Subcutaneous abdominal adipose tissue (tissue), 5 donors: ENCODE measurements at regions not wholly inside any gene's neighbourhood (a gene's known extent, or its start where the extent isn't known, plus 50 kb on each side); places are given as distances from the start of the nearest gene placed in this dataset.

Experiments
- H3K27ac ChIP-seq: one replicate; pipeline ENCODE4 v1.7.0; 2013; ENCODE audit warnings: low read depth, mild to moderate bottlenecking, inconsistent platforms, low read length, moderate library complexity
- H3K27me3 ChIP-seq, 5 donors: one replicate each; pipeline ENCODE4 v1.7.0; 2013; ENCODE audit warnings: low read length in 5 of 5, inconsistent platforms in 1 of 5; ENCODE audit not compliant: control insufficient read depth in 5 of 5, insufficient read depth in 4 of 5
- H3K36me3 ChIP-seq, 5 donors: one replicate each; pipeline ENCODE4 v1.7.0; 2013; ENCODE audit warnings: low read length in 5 of 5; ENCODE audit not compliant: control insufficient read depth in 5 of 5, insufficient read depth in 5 of 5
- H3K4me1 ChIP-seq, 5 donors: one replicate each; pipeline ENCODE4 v1.7.0; 2013; ENCODE audit warnings: low read length in 5 of 5, mild to moderate bottlenecking in 3 of 5, moderate library complexity in 1 of 5; ENCODE audit not compliant: control insufficient read depth in 5 of 5, insufficient read depth in 5 of 5
- H3K4me3 ChIP-seq, 5 donors: one replicate each; pipeline ENCODE4 v1.7.0; 2013; ENCODE audit warnings: low read length in 5 of 5, low read depth in 1 of 5
- H3K9ac ChIP-seq, 5 donors: one replicate each; pipeline ENCODE4 v1.7.0; 2013; ENCODE audit warnings: low read length in 5 of 5, mild to moderate bottlenecking in 4 of 5, moderate library complexity in 3 of 5
- H3K9me3 ChIP-seq, 5 donors: one replicate each; pipeline ENCODE4 v1.7.0; 2013; ENCODE audit warnings: low read length in 5 of 5; ENCODE audit not compliant: control insufficient read depth in 5 of 5
- donor health status: healthy.
- donor health status: healthy.
- donor health status: healthy.
- donor health status: healthy.
- donor health status: healthy.

DNA sequence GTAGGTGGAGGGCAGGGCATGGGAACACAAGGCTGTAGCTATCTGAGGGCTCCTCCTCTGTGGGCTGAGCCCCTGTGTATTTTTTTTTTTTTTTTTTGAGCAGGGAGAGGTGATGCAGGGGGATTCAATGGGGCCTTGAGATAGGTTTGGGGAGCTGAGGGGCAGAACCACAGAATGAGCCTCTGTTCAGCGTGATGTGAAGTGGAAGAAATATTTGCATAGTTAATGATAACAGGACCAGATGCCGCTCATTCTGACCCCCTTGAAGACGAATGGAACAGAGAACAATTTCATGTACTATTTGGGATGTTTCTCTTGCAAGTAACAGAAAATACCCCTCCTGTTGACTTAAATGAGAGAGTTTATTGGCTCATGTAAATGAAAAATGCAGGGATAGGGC, 69.7 kb upstream of the EMX2 start:
- Histone ChIP-seq H3K27me3 (peaks cover 5 to 13% (median 11%) of the 10 kb centered on the region in 5 donors), H3K4me3 (no peak overlapping the region), H3K4me1 (peaks cover 0 to 22% (median 11%) of the 10 kb centered on the region in 5 donors), H3K9ac (no peak overlapping the region), H3K36me3 (no peaks in the 10 kb centered on the region), H3K9me3 (no peaks in the 10 kb centered on the region), H3K27ac (no peak overlapping the region)

DNA sequence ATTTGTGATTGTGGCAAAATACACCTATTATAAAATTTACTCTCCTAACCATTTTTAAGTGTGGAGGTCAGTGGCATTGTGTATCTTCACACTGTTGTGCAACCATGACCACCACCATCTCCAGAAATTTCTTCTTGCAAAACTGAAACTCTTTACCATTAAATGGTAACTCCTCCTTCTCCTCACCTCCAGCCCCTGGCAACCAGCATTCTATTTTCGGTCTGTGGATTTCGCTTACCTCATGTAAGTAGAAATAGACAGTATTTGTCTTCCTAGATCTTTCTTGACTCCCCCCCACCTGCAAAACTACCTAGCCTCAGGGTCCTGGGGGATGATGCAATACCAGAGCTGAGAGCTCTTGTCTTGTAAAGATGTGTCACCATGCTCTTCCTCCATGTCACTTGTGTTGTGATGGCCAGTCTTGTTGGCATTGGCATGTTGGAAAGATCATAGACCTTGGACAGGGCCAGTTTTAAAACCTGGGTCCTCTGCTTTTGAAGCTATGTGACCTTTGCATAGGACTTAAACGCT, 71.1 kb upstream of the EMX2 start:
- peaks cover 0 to 14% (median 5%) of the 10 kb centered on the region in 5 donors for H3K4me1 ChIP-seq
- H3K9me3 ChIP-seq = no peaks in the 10 kb centered on the region
- no peak overlapping the region for H3K27ac ChIP-seq
- H3K9ac ChIP-seq = no peak overlapping the region
- no peaks in the 10 kb centered on the region for H3K36me3 ChIP-seq
- no peak overlapping the region for H3K4me3 ChIP-seq
- H3K27me3 ChIP-seq = peaks cover 4 to 12% (median 8%) of the 10 kb centered on the region in 5 donors

DNA sequence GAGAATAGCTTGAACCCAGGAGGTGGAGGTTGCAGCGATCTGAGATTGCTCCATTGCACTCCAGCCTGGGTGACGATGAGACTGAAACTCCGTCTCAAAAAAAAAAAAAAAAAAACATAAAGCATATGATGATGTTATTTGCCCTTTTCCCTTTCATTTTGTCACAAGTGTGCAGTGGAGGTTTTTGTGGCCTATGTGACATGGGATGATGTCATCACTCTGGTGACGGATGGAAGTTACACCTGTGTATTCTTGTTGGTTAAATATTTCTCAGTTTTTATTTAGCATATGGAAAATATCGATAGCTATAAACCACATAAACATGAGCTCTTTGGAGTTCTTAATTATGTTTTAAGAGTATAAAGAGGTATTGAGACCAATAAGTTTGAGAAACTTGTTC, 71.8 kb upstream of the EMX2 start:
- Histone ChIP-seq H3K4me1 (peaks cover 0 to 14% (median 5%) of the 10 kb centered on the region in 5 donors), H3K27ac (no peak overlapping the region), H3K36me3 (no peaks in the 10 kb centered on the region), H3K4me3 (no peak overlapping the region), H3K9me3 (no peaks in the 10 kb centered on the region), H3K27me3 (peaks cover 4 to 12% (median 8%) of the 10 kb centered on the region in 5 donors), H3K9ac (no peak overlapping the region)

DNA sequence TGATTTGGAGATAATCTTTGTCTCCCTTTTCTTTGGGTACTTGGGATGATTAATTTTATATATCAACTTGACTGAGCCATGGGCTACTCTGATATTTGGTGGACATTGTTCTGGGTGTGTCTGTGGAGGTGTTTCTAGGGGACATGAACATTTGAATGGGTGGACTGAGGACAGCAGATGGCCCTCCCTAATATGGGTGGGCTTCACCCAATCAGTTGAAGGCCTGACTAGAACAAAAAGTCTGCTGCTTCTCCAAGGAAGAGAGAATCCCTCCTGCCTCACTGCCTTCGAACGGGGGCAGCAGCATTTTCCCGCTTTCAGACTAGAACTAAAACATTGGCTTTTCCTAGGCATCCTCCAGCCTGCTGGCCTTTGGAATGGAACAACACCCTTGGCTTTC, 73.9 kb upstream of the EMX2 start:
- Histone ChIP-seq H3K4me1 (peaks cover 0 to 14% (median 5%) of the 10 kb centered on the region in 5 donors), H3K27ac (no peak overlapping the region), H3K9me3 (peaks cover 0 to under 1% (median 0%) of the 10 kb centered on the region in 5 donors), H3K4me3 (no peak overlapping the region), H3K27me3 (peaks cover 5 to 12% (median 7%) of the 10 kb centered on the region in 5 donors), H3K9ac (no peak overlapping the region), H3K36me3 (no peaks in the 10 kb centered on the region)

DNA sequence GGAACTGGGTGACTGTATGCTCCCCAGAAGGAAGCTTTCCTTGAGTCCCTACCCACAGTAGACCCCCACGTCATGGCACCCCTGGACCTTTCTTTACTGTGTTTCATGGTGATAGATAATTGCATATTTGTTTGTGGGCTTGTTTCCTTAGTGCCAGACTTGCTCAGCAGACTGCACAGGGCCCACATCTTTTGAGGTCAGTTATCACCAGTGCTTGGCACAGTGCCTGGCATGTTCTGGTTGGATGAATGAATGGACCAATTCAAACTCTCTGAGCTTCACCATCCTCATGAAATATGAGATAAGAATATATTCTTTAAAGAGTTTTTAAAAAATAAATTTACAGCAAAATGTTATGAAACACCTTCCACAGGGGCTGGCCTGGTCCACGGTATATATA, 78.4 kb upstream of the EMX2 start:
- no peak overlapping the region for H3K9ac ChIP-seq
- H3K36me3 ChIP-seq = no peaks in the 10 kb centered on the region
- peaks cover 0 to 11% (median 4%) of the 10 kb centered on the region in 5 donors for H3K27me3 ChIP-seq
- peaks cover 0 to 8% (median 0%) of the 10 kb centered on the region in 5 donors for H3K4me1 ChIP-seq
- no peak overlapping the region for H3K27ac ChIP-seq
- no peak overlapping the region for H3K4me3 ChIP-seq
- peaks cover 0 to 7% (median 7%) of the 10 kb centered on the region in 5 donors for H3K9me3 ChIP-seq

DNA sequence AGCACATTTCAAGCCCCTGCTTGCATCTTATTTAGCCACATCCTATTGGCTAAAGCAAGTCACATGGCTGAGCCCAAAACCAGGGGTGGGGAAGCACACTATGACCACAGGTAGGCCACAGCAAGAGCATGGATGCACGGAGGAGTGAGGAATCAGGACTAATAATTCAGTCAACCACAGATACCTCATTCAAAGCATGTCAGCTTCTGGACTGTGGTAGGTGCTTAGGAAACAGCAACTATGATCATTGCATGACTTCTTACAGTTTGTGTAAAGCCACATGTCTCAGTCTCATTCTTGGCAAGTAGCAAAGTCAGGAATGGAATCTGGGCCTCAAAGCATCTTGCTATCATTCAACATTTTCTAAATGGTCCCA, 79.0 kb upstream of the EMX2 start:
- Histone ChIP-seq H3K27ac (no peak overlapping the region), H3K36me3 (no peaks in the 10 kb centered on the region), H3K27me3 (peaks cover 0 to 11% (median 5%) of the 10 kb centered on the region in 5 donors), H3K9me3 (peaks cover 0 to 7% (median 7%) of the 10 kb centered on the region in 5 donors), H3K4me1 (peaks cover 0 to 8% (median 0%) of the 10 kb centered on the region in 5 donors), H3K4me3 (no peak overlapping the region), H3K9ac (no peak overlapping the region)

DNA sequence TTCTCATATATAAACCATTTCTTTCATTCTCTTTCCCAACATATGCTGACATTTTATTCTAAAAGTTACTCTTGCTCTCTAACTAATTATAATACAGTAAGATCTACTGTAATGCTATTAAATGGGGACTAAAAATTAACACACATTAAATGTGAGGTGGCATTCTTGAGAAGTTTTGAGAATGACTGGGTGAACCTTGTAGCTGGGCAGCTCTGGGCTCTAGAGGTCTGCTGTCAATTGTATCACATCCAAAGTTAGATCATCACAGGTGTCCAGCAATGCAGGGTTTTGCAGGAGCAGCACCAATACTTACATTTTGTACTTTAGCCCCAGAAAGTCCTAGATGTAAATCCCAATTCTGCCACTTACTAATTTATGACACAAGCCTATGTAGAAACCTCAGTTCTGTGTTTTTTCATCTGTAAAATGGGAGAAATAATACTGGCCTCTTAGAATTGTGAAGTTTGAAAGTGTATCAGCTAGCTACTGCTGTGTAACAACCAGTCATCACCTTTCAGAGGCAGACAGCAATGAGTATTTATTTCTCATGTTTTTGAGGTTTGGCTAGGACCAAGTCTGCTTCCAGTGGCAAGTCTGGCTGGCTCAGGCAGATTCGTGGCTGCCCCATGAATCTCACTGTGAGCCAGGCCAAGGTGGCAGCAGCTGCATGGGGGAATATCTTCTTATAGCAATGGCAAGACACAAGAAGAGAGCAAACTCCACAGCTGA, 79.6 kb upstream of the EMX2 start:
- no peaks in the 10 kb centered on the region for H3K36me3 ChIP-seq
- H3K27me3 ChIP-seq = peaks cover 0 to 14% (median 5%) of the 10 kb centered on the region in 5 donors
- peaks cover 0 to 7% (median 7%) of the 10 kb centered on the region in 5 donors for H3K9me3 ChIP-seq
- no peak overlapping the region for H3K9ac ChIP-seq
- peaks cover 0 to 8% (median 2%) of the 10 kb centered on the region in 5 donors for H3K4me1 ChIP-seq
- H3K27ac ChIP-seq = no peak overlapping the region
- H3K4me3 ChIP-seq = no peak overlapping the region

DNA sequence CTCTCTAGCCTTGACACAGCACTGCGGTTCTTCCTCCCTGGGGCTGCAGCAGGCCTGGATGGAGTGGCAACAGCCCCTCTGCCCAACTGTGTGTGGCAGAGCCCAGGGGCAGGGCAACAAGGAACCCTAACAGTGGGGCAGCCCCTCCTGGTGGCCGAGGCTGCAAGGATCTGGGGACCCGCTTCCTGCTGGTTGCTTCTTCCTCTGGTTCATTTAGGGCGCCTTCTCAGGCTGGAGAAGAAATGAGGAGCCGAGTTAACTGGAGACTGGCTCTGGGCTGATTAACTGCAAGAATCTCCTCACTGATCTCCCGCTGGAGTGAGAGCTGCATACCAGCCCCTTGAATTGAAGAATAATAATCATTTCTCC, 80.1 kb upstream of the EMX2 start:
- peaks cover 0 to 13% (median 8%) of the 10 kb centered on the region in 5 donors for H3K4me1 ChIP-seq
- H3K9ac ChIP-seq = no peak overlapping the region
- peaks cover 0 to 7% (median 7%) of the 10 kb centered on the region in 5 donors for H3K9me3 ChIP-seq
- H3K36me3 ChIP-seq = no peaks in the 10 kb centered on the region
- H3K27ac ChIP-seq = peak overlapping the region; percentile 54
- H3K27me3 ChIP-seq = peaks cover 0 to 17% (median 6%) of the 10 kb centered on the region in 5 donors
- no peak overlapping the region for H3K4me3 ChIP-seq

DNA sequence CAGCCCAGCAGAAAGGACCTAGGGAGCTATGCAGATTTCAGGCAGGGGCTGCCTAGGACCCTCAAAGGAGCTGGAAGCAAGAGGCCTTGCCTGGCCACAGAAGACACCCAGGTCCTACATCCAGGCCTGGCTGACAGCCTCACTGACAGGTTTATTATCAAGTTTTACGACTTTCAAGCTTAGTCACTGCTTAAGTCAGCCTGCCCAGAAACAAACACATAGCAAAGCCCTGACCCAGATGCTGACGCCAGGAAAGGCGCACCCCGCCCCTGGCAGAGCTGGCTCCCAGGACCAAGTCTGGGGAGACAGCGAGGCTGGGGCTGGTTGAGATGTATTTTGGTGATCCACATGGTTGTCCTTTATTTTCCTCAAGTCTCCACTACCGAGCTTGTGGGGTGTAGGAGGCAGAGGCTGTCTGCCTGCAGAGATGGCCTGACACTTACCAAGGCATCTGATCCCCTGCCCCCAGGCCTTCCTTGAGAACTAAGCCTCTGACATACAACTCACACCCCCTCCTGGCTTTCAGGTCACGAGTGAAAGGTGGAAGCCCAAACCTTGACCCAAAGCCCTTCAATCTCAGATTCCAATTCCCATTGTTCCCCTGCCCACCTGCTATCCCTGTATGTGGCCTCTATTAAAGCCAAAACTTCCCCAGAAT, 80.7 kb upstream of the EMX2 start:
- Histone ChIP-seq H3K4me1 (peaks cover 0 to 18% (median 12%) of the 10 kb centered on the region in 5 donors), H3K36me3 (no peaks in the 10 kb centered on the region), H3K27me3 (peaks cover 4 to 20% (median 8%) of the 10 kb centered on the region in 5 donors), H3K9ac (no peak overlapping the region), H3K27ac (peak overlapping the region; percentile 54), H3K9me3 (peaks cover 0 to 7% (median 7%) of the 10 kb centered on the region in 5 donors), H3K4me3 (no peak overlapping the region)
